ENCODE measurements at regions not wholly inside any gene's neighbourhood (a gene's known extent, or its start where the extent isn't known, plus 50 kb on each side); places are given as distances from the start of the nearest gene placed in this dataset.
"Not testable (repeated sequence)": the region's sequence is repeated elsewhere in the genome, so short reads cannot be mapped to it uniquely, and the experiment has no call there.

GRCh38 chr3:102038477-102039142 lies 189.3 kb downstream of the NFKBIZ start:
- no peak for DNase-seq

GRCh38 chr3:102040144-102040543 lies 190.8 kb downstream of the NFKBIZ start:
- not testable (repeated sequence) for DNase-seq

GRCh38 chr3:102053375-102053989 lies 204.2 kb downstream of the NFKBIZ start:
- no peak for DNase-seq

- DNase-seq = no peak
Measured at GRCh38 chr3:102054543-102055080, 205.3 kb downstream of the NFKBIZ start.

GRCh38 chr3:102057781-102058421 lies 208.6 kb downstream of the NFKBIZ start:
- no peak for DNase-seq

- DNase-seq = no peak
Measured at GRCh38 chr3:102059145-102059943, 210.0 kb downstream of the NFKBIZ start.

GRCh38 chr3:102060814-102061213 lies 211.5 kb downstream of the NFKBIZ start:
- no peak for DNase-seq

GRCh38 chr3:102063572-102063971 lies 214.3 kb downstream of the NFKBIZ start:
- DNase-seq = no peak

- DNase-seq = no peak
Measured at GRCh38 chr3:102066470-102066869, 217.2 kb downstream of the NFKBIZ start.

GRCh38 chr3:102068327-102068726 lies 219.0 kb downstream of the NFKBIZ start:
- no peak for DNase-seq

- no peak for DNase-seq
Measured at GRCh38 chr3:102068736-102069135, 219.4 kb downstream of the NFKBIZ start.

- DNase-seq = no peak
Measured at GRCh38 chr3:102069211-102069662, 219.9 kb downstream of the NFKBIZ start.

GRCh38 chr3:102074946-102075345 lies 225.6 kb downstream of the NFKBIZ start:
- DNase-seq = no peak

- no peak for DNase-seq
Measured at GRCh38 chr3:102078401-102078800, 229.1 kb downstream of the NFKBIZ start.

- DNase-seq = no peak
Measured at GRCh38 chr3:102078854-102079808, 229.8 kb downstream of the NFKBIZ start.

GRCh38 chr3:102079809-102080197 lies 230.5 kb downstream of the NFKBIZ start:
- no peak for DNase-seq

- DNase-seq = no peak
Measured at GRCh38 chr3:102081572-102082289, 232.4 kb downstream of the NFKBIZ start.

- no peak for DNase-seq
Measured at GRCh38 chr3:102083473-102083872, 234.2 kb downstream of the NFKBIZ start.

- no peak for DNase-seq
Measured at GRCh38 chr3:102084006-102084405, 234.7 kb downstream of the NFKBIZ start.

GRCh38 chr3:102084704-102085103 lies 235.4 kb downstream of the NFKBIZ start:
- no peak for DNase-seq

All from activated effector memory CD4-positive, alpha-beta T cell treated with anti-CD3 and anti-CD28 coated beads, Interleukin-2, amount 50 U/mL, for 16 hours (primary cell).